ENCODE measurements at regions not wholly inside any gene's neighbourhood (a gene's known extent, or its start where the extent isn't known, plus 50 kb on each side); places are given as distances from the start of the nearest gene placed in this dataset.

- Histone ChIP-seq H3K4me1 (peaks cover 9% of the 10 kb centered on the region), H3K27me3 (peaks cover 37% of the 10 kb centered on the region), H3K27ac (no peak overlapping the region), H3K9me3 (no peaks in the 10 kb centered on the region), H3K4me3 (no peak overlapping the region), H3K36me3 (no peaks in the 10 kb centered on the region)
- no peak for DNase-seq (ENCODE audit: low spot score in 2 of 2)
- WGBS = 81% methylated on average over 1 of the region's 1 CpG
- TF ChIP-seq POLR2AphosphoS5 (IDR thresholded peaks at IDR 0.05) (no peak), EP300 (IDR thresholded peaks at IDR 0.05) (no peak), CTCF (IDR thresholded peaks at IDR 0.05) (no peak), POLR2A (IDR thresholded peaks at IDR 0.05) (no peak)
These were observed 134.9 kb upstream of the HSD17B12 start for GRCh38 chr11:43545610-43546009.

- no peak overlapping the region for H3K27ac ChIP-seq
These were observed 133.7 kb upstream of the HSD17B12 start for GRCh38 chr11:43546561-43547429.

GRCh38 chr11:43547430-43547831 lies 133.1 kb upstream of the HSD17B12 start:
- no peak for DNase-seq (ENCODE audit: low spot score in 2 of 2)
- H3K27ac ChIP-seq = no peak overlapping the region

More at GRCh38 chr11:43546561-43547429, 133.7 kb upstream of the HSD17B12 start:
- Histone ChIP-seq H3K9me3 (no peaks in the 10 kb centered on the region), H3K4me3 (peak overlapping the region; percentile 32), H3K4me1 (peaks cover 9% of the 10 kb centered on the region), H3K27me3 (peaks cover 39% of the 10 kb centered on the region), H3K36me3 (no peaks in the 10 kb centered on the region)
- WGBS = 56% methylated on average over 20 of the region's 27 CpGs
- TF ChIP-seq EP300 (IDR thresholded peaks at IDR 0.05) (no peak), POLR2A (IDR thresholded peaks at IDR 0.05) (no peak)
- DNase-seq (ENCODE audit: low spot score in 2 of 2) = no peak

GRCh38 chr11:43547889-43548381 lies 132.6 kb upstream of the HSD17B12 start:
- no peak for DNase-seq (ENCODE audit: low spot score in 2 of 2)
- Histone ChIP-seq H3K4me3 (peak overlapping the region; percentile 32), H3K9me3 (no peaks in the 10 kb centered on the region), H3K27ac (no peak overlapping the region), H3K4me1 (peaks cover 9% of the 10 kb centered on the region), H3K36me3 (no peaks in the 10 kb centered on the region), H3K27me3 (peaks cover 47% of the 10 kb centered on the region)
- WGBS = 86% methylated on average over 1 of the region's 51 CpGs
- no peak for TF ChIP-seq POLR2A (IDR thresholded peaks at IDR 0.05)
- TF ChIP-seq CTCF (IDR thresholded peaks at IDR 0.05) = no peak
- TF ChIP-seq POLR2AphosphoS5 (IDR thresholded peaks at IDR 0.05) = no peak
- no peak for TF ChIP-seq EP300 (IDR thresholded peaks at IDR 0.05)

More at GRCh38 chr11:43547430-43547831, 133.1 kb upstream of the HSD17B12 start:
- Histone ChIP-seq H3K9me3 (no peaks in the 10 kb centered on the region), H3K4me3 (peak overlapping the region; percentile 32), H3K4me1 (peaks cover 9% of the 10 kb centered on the region), H3K36me3 (no peaks in the 10 kb centered on the region), H3K27me3 (peaks cover 43% of the 10 kb centered on the region)
- TF ChIP-seq CTCF (IDR thresholded peaks at IDR 0.05) (no peak), POLR2A (IDR thresholded peaks at IDR 0.05) (no peak)
- 11% methylated on average over 4 of the region's 33 CpGs for WGBS

- 78% methylated on average over 4 of the region's 4 CpGs for WGBS
- Histone ChIP-seq H3K4me1 (peaks cover 9% of the 10 kb centered on the region), H3K27me3 (peaks cover 57% of the 10 kb centered on the region), H3K36me3 (no peaks in the 10 kb centered on the region), H3K9me3 (no peaks in the 10 kb centered on the region), H3K27ac (no peak overlapping the region), H3K4me3 (no peak overlapping the region)
- no peak for DNase-seq (ENCODE audit: low spot score in 2 of 2)
- no peak for TF ChIP-seq POLR2A (IDR thresholded peaks at IDR 0.05)
- TF ChIP-seq POLR2AphosphoS5 (IDR thresholded peaks at IDR 0.05) = no peak
- no peak for TF ChIP-seq EP300 (IDR thresholded peaks at IDR 0.05)
- TF ChIP-seq CTCF (IDR thresholded peaks at IDR 0.05) = no peak
These were observed 131.6 kb upstream of the HSD17B12 start for GRCh38 chr11:43548916-43549315.

Data from suprapubic skin (tissue), 4 donors.